DMS 273 (cell line): ENCODE measurements at regions not wholly inside any gene's neighbourhood (a gene's known extent, or its start where the extent isn't known, plus 50 kb on each side); places are given as distances from the start of the nearest gene placed in this dataset.
"Not testable (repeated sequence)": the region's sequence is repeated elsewhere in the genome, so short reads cannot be mapped to it uniquely, and the experiment has no call there.

Source experiments
- DNase-seq: peaks from one replicate; lab custom pipeline; 2025; ENCODE audit not compliant: unreplicated experiment; lab: John Stamatoyannopoulos, UW

DNA sequence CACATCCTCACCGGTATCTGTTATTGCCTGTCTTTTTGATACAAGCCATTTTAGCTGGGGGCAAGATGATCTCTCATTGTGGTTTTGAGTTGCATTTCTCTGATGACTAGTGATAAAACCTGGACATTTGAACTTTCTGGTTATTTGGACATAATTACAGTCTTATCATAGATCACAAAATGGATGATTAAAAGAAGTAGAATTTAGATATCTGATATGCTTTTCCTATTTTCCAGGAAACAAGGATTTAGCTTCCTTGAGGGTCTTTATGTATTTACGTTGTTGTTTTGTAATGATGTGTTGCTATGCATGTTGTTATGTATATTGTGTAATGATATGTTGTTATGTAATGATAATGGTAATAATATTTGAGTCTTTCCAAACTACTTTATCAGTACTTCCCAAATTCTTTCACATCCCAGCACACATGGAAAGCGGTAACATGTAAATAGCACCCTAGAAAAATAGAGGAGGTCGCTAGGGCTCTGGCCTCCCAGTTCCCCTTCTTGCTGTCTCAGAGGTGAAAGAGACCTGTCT lies 53.8 kb downstream of the GJD2 start:
- DNase-seq, result no peak

DNA sequence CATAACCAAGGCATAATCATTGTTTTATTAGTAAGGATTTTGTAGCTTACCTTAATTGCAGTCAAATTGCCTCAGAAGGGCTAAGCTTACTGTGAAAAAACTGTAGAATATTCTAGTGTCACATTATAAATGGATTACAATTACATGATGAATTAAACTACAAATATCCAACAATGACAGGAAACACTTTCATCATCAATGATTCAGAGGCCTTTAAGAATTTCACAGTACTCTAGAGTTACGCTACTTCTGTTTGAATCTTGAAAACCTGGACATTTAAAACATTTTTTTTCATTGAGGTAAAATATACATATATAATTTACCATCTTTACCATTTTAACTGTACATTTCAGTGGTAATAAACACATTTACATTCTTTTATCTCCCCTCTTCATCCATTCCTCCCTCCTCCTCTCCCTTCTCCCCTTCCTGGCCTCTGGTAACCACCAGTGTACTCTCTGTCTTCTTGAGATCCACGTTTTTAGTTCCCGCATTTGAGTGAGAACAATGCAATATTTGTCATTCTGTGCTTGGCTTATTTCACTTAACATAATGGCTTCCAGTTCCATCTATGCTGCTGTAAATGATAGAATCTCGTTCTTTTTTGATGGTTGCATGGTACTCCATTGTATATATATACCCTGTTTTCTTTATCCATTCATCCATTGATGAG lies 54.7 kb downstream of the GJD2 start:
- DNase-seq, result no peak

DNA sequence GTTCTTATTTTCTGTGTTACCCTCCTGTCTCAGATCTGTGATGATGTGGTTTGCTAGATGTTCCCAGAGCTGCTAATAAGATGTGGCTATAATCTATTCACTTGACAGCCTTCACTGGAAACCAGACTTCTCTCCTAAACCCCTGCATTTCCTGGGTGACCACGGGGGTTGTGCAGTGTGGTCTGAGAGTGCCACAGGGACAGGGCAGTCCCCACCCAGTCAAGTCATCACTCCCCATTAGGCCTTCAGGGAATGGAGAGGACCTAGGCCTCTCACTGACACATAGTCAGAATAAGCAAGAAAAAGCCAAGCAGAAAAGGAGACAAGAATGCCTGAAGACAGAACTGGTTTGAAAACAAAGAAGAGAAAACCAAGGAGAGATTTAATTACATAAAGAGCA lies 58.3 kb downstream of the GJD2 start:
- no peak for DNase-seq

DNA sequence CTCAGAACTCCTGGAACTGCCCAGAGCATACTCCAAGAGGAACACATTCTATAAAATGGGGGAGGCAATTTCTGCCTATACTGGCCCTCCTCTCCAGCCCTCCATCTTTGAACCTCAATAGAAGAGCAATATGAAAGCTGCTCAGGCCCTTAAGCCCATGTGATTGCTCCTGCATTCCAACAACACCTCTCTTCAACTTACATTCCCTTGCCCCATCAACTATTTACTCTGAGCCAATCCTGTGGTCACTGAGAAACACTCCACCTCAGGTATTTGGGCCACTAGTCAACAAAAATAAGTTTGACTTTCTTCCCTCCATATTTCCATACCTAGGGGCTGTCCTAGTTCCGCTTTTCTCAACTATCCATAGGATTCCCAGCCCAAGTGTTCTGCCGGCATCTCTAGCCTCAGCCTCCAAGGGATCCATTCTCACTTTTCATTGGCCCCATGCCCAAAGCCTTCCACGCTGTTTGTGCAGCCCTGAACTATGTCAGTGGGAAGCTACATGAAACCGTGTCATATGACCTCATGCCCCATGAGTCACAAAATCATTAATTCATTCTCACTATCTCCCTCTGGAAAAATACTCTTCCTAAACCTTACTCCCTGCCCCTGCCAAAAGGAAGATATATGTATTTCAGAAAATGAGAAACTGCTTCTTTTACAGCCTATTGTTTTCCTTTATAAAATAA lies 61.6 kb downstream of the GJD2 start:
- no peak for DNase-seq

DNA sequence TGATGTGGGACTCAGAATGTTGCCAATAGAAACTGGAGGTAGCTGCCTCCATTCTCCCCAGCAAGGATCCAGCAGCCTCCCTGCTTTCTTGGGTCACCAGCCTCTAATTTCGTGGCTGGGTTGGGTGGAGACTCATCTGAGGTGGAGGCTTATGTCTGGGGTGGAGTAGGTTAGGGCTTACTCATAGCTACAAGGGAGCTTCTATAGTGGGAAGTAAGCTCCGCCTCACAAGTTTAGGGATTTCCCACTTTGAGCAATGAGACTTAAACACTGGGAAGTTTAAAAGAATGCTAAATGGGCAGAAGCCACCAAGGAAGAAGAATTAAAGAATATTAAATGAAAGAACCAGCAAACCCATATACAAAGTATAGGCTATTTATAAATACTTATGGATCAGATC lies 63.8 kb downstream of the GJD2 start:
- DNase-seq, result no peak

DNA sequence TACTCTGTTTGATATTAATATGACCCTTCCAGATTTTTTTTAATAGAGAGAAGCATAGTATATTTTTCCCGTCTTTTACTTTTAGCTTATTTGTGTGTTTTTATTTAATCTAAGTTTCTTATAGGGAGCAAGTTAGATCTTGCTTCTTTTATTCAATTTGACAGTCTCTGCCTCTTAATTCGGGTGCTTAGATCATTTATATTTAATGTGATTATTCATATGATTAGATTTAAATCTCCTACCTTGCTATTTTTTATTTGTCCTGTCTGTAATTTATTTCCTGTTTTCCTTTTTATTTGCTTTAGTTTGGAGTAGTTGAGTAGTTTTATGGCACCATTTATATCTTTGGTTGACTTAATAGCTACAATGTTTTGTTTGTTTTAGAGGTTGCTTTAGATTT lies 66.1 kb downstream of the GJD2 start:
- no peak for DNase-seq

DNA sequence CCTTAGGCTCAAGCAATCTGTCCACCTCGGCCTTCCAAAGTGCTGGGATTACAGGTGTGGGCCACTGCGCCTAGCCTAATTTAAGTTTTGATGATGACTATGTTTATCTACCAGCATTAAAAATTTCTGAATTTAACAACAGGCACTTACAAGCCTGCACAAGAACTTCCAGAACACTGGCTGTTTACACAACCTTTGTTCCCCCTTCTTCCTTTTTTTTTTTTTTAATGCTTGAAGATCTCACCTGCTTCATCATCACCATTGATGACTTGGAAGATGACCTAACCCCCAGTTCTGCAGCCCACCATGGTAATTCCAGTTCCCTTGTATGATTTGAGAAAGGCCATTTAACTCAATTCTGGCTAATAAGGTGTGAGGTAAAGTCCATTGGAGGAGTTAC lies 70.4 kb downstream of the GJD2 start:
- no peak for DNase-seq

DNA sequence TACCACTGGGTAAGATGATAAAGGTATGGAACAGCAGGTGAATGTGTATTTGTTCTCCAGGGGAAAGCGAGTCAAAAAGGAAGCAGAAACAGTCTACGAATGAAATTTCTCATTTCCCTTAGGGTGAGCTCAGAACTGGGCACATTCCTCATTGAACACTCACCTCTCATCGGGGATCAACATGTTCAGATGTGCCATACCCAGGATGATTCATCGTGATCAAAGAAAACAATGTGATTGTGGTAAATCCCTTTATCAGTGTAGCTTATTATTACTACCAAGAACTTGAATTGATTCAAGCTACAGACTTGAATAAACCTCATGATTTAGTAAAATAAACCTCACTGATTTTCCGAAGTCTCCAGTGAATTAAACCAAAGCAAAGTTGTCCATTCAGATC lies 72.1 kb downstream of the GJD2 start:
- DNase-seq, result no peak

DNA sequence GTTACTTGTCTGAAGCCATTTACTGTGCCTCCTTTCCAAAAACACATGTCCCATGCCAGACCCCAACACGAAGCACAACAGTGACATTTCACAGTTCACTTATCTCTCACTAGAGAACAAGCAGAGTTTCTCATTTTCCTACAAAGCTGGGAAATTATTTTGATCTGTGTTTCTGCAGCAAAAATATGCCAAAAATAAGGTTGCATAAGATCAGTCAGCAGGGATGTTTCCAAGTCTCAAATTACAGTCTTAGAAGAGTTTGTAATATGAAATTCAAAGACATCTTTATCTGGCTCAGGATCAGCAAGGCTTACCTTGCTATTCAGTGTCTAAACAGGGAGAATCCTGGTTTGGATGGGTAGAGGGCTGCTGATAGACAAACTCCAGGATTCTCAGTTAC lies 75.5 kb downstream of the GJD2 start:
- no peak for DNase-seq

DNA sequence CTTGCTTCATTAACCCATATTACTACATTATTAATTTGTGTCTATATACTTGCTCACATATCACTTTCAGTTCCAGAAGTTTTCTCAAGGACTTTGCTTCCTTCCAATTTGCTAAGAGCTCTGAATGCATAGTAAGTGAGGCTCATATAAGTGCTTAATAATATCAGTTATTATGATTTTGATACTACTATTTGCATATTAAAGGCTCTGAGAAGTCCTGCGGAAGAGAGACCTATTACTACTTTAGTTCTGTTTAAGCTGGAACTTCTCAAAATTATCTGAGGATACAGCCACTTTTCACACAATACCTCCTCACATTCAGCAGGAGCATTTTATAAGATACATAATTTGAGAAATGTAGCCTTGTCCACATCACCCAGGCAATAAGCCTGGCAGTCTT lies 81.6 kb downstream of the GJD2 start:
- DNase-seq, result no peak

DNA sequence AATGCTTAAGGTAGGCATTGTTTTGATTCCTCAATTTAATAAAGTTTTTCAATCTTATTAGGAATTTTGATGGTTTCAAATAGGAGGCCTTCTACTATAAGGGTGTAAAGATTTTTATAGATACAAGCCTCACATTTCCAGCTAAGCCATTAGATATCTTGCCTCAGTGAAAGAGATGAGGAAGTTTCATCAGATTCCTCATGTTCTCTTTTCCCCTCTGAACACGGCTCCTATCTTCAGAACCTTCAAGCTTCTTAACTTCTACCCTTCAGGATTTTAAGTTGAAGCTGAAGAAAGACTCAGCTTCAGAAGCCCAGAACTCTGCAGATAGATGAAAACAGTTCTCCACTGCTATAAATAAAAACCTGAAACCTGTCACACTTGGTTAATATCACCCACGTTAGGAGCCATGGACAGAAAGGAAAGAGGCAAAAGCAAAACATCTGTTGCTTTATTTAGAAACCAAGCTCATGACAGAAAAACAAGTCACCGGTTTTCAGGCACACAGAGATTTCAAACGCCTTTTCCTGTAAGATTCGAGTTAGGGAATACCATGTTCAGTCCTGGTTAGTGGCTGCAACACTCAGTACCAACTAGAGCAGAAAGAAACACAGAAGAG lies 82.2 kb upstream of the GOLGA8B start:
- DNase-seq, result no peak

DNA sequence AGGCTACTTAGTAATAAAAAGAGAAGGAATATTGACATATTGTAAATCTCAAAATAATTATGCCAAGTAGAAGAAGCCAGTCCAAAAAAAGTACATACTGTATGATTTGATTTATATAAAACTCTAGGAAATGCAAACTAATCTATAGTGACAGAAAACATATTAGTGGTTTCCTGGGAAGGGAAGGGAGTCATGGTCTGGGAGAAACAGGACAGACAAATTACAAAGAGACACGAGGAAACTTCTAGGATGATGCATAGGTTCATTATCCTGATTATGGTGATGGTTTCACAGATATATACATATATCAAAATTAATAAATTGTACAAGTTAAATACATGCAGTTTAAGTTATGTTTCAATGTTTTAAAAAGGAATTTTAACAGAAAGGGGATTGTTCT lies 81.0 kb upstream of the GOLGA8B start:
- DNase-seq, result no peak

DNA sequence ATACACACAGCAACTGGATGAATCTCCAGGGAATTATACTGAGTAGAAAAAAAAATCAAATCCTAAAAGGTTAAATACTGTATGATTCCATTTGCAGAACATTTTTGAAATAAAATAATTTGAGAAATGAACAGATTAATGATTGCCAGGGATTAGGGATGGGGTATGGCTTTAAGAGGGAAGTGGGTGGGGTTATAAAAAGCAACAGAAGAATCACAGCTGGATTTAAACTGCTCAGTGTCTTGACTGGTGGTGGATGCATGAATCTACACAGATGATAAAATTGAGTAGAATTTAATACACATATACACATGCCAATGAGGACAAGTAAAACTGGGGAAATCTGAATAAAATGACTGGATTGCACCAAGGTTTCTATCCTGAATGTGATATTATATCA lies 79.7 kb upstream of the GOLGA8B start:
- DNase-seq, result no peak

DNA sequence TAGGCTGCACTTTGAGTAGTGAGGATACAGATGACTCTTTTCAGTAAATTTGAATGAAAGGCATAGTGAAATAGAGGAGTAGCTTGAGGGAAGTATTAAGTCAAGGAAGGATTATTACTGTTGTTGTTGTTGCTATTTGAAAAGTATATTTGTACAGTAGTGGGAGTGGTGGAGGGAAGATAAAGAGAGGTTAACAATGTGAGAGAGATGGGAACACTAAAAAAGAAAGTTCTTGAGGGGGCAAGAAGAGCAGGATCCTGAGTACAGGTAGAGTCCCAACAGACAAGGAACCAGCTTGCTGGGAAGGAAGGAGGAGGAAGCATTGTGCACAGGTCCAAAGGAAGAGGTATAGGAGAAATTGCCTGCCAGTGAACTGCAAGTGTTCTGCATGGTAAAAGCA lies 75.6 kb upstream of the GOLGA8B start:
- no peak for DNase-seq

DNA sequence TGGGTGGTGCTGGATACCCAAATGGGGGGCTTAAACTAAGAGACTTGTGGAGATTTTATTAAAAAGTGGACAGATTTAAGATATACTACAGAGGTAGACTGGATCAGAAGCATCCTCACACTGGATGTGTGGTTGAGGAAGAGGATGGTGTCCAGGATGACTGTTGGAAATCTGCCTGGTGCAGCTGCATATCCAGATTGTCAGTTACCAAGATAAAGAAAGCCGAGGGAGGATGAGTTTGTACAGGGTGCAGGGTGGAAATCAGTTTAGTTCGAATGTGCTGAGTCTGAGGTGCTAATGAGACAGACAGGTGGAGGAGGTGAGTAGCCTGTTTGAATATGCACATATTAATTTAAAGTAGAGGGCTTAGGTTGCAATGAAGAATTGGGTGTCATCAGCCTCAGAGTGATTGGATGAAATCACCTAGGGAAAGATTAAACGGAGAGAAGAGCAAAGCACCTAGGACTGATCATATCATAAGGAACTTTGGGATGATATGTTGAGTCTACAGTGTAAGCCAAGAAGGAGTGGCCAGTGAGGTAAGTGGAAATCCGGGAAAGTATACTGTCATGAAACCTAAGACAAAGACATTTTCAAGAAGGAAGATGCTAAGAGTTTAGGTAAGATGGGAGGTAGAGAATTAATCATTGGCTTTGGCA lies 74.1 kb upstream of the GOLGA8B start:
- DNase-seq, result no peak

DNA sequence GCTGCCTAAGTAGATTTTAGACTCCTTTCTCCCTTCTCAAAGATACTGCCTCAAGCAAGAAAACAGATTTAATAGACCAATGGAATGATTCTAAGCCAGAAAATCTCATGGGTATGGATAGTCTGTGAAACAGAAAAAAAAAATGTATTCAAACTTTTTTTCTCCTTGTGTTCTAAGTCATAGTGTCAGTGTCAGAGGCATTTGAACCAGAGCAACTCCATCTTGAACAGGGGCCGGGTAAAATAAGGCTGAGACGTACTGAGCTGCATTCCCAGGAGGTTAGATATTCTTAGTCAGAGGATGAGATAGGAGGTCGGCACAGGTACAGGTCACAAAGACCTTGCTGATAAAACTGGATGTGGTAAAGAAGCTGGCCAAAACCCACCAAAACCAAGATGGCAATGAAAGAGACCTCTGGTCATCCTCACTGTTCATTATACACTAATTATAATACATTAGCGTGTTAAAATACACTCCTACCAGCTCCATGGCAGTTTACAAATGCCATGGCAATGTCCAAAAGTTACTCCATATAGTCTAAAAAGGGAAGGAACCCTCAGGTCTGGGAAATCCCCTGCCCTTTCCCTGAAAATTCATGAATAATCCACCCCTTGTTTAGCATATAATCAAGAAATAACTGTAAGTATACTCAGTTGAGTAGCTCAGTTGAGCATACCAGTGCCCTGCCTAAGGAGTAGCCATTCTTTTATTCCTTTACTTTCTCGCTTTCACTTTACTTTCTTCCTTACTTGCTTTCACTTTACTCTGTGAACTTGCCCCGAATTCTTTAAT lies 72.8 kb upstream of the GOLGA8B start:
- no peak for DNase-seq

DNA sequence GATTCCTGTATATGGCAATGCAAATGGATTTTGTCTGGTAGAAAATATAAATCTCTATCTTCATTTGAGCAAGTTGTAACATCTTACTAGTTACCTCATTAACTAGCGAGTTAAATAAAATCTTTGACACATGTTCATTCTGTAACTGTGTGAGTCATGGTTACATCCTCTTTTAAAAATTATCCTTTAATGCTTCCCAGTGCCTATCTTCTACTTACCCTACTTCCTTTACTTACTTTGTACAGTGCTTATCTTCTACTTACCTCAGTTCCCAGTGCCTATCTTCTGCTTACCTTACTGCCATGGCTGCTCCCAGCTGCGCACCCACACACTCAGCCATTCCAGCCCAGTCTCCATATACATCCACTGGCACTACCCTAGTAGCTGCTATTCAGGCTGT lies 71.9 kb upstream of the GOLGA8B start:
- DNase-seq, result no peak

DNA sequence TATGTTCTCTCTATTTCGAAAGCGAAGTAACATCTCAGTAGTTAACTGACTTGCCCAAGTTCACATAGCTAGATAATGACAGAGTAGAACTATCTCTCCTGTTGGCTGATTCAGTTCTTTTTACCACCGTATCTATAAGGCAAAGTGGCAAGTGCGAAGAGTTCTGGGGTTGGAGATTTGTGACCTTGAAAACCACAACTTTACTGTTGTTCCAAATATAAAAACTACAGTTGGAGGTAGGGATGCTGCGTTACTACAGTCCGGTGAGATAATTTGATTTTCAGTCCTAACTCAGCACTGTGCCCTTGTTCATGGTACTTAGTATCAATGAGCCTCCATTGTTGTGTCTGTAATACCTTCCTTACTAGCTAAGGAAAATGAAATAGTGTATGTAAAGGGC lies 71.2 kb upstream of the GOLGA8B start:
- no peak for DNase-seq

DNA sequence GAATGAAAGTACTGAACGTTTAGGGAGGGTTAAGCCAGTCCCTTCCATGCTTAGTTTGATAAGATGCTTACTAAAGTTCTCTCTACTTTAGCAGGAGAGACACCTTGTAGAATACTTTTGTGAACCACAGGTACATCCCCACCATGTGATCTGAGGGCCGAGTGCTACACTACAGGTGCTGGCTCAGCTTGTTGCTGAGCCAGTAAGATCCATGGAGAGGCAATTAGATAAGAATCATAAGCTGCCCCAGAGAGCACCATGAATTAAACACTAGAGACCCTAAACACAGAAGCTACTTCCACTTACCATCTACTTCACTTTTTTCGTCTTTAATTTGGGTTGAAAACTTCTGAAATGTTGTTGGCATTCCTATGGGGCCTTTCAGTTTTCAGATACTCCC lies 70.5 kb upstream of the GOLGA8B start:
- no peak for DNase-seq

DNA sequence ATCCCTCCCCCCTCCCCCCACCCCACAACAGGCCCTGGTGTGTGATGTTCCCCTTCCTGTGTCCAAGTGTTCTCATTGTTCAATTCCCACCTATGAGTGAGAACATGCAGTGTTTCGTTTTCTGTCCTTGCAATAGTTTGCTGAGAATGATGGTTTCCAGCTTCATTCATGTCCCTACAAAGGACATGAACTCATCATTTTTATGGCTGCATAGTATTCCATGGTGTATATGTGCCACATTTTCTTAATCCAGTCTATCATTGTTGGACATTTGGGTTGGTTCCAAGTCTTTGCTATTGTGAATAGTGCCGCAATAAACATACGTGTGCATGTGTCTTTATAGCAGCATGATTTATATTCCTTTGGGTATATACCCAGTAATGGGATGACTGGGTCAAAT lies 69.9 kb upstream of the GOLGA8B start:
- DNase-seq, result not testable (repeated sequence)

DNA sequence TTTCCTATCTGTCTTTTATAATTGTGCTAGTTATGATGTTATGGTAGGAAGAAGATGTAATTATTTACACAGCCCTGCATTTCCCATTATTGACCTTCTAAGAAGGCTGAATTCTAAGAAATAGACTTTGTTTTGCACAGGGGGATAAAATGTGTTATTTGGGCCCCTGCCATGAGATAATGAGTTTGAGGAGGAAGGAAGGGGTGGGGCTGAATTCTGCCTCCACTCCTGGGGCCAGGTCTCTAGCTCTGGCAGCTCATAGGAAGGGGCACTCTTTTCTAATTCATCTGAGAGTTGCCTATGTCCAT lies 69.2 kb upstream of the GOLGA8B start:
- no peak for DNase-seq
